IPS DF 19.7 (cell line): ENCODE measurements at regions not wholly inside any gene's neighbourhood (a gene's known extent, or its start where the extent isn't known, plus 50 kb on each side); places are given as distances from the start of the nearest gene placed in this dataset.
"Not testable (repeated sequence)": the region's sequence is repeated elsewhere in the genome, so short reads cannot be mapped to it uniquely, and the experiment has no call there.

Source experiments
- DNase-seq: peaks from one replicate; pipeline ENCODE4 v3.0.0-alpha.2; 2013; ENCODE audit warnings: low read depth, low spot score

DNA sequence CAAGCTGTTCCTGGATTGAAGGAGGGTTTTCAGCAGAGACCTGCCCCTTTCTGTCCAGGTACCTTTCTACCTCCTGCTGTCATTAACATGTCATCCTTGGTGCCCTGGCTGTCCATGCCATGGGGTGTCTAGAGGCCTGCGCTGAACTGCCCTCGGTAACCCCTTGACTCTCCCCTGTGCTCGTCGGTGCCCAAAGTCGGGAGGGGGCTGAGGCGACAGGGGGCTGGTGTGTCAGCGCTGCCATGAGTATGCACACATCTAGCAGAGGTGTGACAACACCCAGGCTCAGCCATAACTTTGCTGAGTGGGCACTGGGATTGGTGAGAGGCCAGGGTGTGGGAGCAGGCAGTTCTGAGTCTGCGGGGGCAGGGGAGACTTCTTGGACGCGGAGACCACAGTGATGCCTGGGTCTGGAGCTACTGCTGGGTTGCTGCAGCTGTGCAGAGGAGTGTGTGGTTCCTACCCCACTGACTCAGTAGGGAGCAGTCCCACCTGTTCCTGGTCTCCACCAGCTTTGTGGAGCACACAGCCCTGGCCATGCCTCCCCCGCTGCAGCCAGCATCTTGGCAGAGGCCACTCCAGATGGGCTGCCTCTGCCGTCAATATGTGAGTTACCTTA, 376.2 kb upstream of the SEMA3C start:
- DNase-seq = no peak

DNA sequence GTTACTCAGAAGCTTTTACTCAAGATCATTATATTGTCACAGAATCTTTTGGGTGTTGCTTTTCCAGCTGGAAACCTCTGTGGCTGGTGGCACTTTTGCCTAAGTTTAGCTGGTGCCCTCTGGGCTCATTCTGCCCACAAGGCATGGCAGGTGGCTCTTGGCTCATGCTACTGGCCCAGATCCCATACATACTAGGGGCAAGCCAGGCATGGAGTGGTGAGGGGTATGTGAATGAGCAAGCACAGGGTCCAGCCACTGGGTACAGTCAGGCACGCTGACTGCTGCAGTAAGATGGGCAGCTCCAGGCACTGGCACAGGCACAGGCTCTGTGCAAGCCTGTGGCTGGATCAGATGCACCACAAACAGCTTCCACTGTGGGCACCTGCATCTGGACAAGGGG, 375.0 kb upstream of the SEMA3C start:
- DNase-seq = no peak

DNA sequence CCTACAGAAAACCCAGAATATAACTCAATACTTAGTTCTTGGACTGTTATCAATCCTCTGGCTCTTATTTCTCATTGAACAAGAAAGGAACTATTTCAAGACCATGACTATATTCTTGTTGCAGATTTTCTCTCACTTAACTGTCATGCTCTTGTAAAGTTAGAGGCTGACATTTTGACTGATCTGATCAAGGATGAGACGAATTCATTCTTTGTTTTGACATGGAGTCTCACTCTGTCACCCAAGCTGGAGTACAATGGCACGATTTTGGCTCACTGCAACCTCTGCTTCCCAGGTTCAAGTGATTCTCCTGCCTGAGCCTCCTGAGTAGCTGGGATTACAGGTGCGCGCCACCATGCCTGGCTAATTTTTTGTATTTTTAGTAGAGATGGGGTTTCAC, 367.9 kb upstream of the SEMA3C start:
- DNase-seq = not testable (repeated sequence)

DNA sequence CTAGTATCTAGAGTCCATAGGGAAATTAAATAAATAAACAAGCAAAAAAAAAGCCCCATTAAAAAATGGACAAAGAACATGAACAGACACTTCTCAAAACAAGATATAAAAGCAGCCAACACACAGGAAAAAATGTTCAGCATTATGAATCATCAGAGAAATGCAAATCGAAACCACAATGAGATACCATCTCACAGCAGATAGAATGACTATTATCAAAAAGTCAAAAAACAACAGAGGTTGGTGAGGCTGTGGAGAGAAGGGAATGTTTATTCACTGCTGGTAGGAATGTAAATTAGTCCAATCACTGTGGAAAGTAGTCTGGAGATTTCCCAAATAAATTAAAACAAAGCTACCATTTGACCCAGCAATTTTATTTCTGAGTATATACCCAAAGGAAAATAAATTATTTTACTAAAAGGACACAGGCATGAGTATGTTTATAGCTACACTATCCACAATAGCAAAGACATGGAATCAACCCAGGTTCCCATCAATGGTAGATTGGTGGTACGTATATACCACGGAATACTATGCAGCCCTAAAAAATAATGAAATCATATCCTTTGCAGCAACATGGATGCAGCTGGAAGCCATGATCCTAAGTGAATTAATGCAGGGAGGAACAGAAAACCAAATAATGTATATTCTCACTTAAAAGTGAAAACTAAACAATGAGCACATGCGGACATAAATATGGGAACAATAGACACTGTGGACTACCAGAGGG, 366.5 kb upstream of the SEMA3C start:
- no peak for DNase-seq

DNA sequence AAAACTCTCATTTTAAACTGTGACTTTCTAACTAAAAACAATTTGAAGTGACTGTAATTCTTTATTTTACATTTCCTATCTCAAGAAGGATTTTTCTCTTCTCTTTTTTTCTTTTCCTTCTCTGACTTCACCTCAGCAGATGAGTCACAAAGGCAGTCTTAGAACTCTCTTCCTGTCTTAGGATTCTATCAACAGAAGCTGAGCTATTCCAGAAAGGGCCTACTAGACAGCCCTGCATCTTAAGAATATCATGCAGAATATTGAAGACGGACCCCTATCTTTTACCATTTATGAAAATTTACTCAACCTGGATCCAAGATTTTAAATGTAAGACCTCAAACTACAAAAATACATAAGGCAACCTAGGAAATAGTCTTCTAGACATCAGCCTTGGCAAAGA, 365.7 kb upstream of the SEMA3C start:
- no peak for DNase-seq

DNA sequence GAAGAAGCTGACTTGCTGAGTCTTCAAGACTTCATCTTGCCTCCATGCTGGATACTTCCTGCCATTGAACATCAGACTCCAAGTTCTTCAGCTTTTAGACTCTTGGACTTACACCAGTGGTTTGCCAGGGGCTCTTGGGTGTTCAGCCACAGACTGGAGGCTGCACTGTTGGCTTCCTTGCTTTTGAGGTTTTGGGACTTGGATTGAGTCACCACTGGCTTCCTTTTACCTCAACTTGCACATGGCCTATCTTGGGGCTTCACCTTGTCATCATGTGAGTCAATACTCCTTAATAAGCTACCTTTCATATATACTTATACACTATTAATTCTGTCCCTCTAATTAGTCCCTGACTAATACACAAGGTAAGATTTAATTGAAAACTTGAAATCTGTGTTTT, 361.7 kb upstream of the SEMA3C start:
- no peak for DNase-seq

DNA sequence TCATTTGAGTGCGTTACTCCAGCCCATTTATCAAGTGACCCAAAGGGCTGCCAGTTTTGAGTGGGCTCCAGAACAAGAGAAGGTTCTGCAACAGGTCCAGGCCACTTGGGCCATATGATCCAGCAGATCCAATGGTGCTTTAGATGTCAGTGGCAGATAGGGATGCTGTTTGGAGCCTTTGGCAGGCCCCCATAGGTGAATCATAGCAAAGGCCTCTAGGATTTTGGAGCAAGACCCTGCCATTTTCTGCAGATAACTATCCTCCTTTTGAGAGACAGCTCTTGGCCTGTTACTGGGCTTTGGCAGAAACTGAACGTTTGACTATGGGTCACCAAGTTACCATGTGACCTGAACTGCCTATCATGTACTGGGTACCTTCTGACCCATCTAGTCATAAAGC, 358.8 kb upstream of the SEMA3C start:
- DNase-seq = no peak

DNA sequence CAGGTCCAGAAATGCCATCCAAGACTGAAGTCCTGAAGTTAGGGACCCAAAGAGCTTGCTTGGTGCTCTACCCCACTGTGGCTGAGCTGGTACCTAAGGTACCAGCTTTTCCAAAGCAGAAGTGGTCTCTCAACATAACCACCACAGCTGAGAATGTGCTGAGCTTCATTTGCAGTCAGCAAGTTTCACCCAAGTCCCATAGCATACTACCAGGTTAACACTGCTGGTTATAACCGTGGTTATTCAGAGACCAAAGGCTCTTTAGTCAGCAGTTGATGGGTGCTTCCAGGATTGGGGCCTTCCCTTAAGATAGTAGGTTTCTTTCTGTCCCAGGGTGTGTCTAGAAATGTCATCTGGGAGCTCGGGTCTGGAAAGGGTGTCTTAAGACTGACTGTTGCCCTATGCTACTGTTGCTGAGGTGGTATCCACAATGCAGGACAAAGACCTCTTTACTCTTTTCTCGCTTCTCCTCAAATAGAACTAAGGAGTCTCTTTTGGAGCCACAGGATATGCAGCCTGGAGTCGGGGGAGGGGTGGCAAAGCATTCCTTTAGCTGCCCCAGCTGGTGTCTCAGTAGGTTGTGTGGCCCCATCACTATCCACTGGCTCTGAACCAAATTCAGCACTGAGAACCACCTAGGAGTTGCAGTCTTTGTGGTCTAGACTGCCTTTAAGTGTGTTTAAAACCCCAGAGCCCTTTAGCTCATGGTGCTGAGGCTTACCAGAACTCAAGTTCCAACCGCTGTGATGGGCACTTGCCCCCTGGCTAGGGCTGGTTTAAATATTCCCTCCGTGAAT, 354.9 kb upstream of the SEMA3C start:
- no peak for DNase-seq

DNA sequence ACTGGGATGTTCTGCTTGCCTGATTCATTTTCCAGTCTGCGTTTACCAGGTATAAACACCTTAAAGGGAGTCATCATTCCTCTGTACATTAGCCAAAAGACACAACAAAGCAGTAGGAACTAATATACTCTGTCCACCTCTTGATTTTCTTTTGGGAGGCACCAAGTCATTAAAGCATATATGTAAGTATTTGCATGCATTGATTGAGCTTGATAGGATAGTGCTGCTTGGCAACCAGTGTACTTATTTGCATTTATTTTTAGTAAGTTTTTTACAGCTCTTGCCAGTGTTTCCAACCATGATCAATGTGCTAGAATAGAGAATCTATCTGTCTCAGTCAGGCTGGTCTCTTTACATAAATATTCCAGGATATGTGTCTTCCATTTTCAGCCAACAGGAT, 353.3 kb upstream of the SEMA3C start:
- no peak for DNase-seq

DNA sequence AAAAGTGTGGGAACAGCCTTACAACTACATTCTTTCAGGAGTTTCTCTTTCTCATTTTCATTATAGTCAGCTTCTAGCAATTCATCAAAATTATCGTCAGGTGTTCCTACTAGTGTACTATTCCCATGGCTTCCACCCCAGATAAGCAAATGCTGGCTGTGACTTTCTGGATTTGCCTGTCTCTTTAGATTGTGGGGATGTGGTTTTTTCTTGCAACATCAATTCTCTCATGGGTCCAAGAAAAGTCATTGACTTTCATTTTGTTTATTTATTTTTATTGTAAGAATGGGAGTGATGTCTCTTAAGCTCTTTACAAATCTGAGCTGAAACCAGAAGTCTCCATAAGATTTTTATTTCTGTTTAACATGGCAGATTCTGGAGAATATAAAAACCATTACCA, 349.7 kb upstream of the SEMA3C start:
- DNase-seq = no peak

DNA sequence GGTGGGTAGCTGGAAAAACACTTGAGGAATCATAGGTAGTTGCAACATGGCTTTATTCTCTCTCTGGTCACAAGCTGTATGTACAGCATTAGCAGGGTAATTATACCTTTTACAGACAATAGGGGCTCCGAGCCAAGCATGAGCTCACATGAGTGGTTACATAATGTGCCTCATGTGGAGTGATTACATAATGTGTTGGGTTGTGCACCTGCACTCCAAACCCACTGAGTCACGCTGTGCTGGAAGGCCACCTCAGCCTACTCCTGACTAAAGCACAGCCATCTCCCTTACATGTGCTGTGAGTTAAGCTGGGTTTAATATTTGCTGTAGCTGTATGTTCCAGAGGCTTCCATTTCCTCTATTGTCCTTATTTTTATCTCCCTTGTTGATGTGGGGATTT, 348.7 kb upstream of the SEMA3C start:
- no peak for DNase-seq

DNA sequence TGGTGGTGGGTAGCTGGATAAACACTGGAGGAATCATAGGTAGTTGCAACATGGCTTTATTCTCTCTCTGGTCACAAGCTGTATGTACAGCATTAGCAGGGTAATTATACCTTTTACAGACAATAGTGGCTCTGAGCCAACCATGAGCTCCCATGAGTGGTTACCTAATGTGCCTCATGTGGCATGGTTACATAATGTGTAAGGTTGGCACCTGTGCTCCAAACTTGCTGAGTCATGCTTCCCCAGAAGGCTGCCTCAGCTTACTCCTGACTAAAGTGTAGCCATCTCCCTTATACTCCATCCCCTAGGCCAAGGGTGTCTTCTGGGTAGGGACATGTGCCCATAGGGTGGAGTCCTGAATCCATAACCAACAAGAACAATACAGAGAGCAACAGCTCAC, 345.3 kb upstream of the SEMA3C start:
- DNase-seq = no peak

DNA sequence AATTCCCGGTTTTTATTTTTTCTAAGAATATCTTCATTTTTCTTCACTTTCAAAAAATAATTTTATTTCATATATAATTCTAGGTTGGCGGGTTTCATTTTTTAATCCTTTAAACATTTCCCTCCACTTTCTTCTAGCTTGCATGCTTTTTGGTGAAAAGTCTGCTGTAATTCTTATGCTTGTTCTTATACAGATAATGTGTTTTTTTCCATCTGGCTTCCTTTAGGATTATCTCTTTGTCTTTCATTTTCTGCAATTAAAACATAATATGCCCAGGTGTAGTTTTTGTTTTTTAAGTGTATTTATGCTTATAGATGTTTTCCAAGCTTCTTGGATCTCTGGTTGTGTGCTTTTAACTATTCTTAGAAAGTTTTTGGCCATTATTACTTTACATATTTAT, 341.3 kb upstream of the SEMA3C start:
- no peak for DNase-seq

DNA sequence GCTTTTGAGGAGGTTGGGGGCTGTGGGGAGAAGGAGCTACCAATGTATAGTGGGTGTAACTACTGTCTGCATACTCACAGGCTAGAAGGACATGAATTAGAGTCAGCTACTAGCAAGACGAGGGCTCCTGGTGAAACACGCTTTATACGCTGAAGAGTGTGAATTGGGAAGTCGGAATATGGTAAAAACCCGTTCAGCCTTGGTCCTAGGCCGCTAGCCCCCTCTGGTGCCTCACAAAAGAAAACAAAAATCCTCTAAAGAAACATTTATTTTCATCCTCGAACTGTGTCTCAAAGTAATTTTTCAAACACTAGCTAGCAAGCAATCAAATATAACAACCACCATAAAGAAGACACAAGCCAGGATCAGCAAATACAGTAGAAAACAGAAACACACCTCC, 338.1 kb upstream of the SEMA3C start:
- no peak for DNase-seq

DNA sequence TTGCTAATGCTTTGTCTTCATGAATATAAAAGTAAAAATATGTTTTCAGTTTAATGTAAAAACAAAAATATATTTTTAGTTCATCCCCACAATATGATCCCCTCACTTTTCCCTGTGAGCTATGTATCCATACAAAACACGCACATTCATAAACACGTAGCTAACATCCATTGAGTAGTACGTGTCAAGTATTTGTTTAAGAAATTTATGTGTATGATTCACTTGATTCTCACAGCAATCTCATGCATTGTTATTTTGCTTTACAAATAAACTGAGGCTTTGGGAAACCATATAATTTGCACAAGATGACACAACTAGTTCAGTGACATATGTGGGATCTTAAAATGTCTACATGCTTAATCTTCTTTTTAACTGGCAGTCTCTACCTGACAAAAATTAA, 329.6 kb upstream of the SEMA3C start:
- DNase-seq = no peak

DNA sequence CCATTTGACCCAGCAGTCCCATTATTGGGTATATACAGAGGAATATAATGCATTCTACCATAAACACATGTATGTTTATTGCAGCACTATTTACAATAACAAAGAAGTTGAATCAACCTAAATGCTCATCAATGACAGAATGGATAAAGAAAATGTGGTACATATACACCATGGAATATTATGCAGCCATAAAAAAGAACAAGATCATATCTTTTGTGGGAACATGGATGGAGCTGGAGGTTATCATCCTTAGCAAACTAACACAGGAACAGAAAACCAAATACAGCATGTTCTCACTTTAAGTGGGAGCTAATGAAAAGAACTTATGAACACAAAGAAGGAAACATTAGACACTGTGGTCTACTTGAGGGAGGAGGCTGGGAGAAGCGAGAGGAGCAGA, 328.5 kb upstream of the SEMA3C start:
- not testable (repeated sequence) for DNase-seq

DNA sequence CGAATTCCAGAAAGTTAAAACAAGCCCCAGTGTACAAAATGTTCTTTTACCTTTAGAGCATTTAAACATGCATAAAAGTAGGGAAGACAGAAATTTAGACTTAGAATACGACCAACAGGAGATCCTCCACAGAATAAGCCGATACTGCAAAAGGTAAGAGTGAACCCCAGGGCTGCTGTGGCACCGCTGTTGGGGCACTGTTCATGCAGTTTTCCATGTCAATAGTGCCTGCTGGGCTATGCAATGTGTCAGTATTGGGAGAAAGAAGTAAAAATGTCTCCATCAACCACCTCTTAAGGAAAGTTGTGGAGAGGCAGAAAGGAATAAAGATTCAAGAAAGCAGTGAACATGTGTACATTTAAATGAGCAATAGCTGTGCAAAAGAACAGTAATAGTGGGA, 326.5 kb upstream of the SEMA3C start:
- DNase-seq = no peak

DNA sequence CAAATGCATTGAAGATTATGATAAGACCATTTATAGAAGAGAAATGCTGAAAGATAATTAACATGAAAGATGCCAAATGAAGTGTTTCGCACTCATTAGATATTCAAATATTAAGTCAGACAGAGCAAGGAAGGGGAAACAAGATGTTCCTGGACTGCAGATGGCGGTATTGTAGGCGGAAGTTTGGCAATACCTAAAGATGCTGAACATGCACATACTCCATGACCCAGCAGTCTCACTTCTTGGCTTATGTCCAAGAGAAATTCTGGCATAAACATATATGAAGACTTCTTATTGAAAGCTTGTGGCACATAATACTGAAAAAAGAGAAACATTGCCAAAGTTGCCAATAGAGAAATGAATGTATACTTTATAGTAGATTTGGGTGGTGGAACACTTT, 325.4 kb upstream of the SEMA3C start:
- no peak for DNase-seq

DNA sequence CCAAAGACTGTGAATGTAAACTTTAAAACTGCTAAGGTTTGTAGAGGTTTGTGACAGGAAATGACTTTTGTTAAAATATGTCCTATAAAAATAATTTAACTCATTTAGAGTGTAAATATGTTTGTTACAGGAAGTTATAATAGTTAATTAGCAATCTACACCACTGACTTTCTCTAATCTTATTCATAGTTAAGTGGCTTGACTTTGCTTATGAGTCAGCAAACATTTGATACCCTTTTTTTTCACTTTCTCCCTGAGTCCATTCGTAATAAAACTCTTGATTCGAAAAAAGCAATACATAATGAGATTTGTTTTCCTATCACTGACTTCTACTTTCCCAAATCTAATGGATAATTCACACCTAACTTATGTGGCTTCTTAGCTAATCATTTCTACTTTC, 317.7 kb upstream of the SEMA3C start:
- DNase-seq = no peak

DNA sequence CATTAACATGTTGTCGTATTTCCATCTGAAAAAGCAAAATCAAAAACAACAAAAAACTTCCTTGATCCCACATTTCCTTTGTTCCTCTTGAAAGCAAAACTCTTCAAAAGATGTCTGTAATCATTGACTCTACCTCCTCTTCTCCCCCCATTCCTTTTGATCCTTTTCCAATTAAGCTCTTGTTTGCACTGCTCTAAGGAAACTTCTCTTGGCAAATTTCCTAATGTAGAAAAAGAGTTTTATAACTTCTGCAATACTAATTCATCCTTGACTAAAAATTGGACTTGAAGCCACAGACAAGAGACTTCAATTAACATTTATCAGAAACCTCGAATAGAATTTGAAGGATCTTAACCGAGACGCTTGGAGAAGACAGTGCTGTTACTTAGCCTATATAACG, 317.1 kb upstream of the SEMA3C start:
- no peak for DNase-seq

DNA sequence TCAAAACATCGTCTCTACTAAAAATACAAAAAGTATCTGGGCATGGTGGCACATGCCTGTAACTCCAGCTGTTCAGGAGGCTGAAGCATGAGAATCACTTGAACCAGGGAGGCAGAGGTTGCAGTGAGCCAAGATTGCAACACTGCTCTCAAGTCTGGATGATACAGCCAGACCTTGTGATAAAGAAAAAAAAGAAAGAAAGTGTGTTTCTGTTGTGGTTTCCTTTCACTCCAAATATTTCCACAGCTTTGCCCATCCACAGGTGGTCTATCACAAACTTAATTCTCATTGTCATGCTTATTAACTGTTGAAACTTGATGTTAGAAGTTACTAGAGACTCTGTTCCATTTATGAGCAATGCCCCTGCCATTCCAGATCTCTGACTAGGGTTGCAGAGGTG, 316.0 kb upstream of the SEMA3C start:
- DNase-seq = no peak

DNA sequence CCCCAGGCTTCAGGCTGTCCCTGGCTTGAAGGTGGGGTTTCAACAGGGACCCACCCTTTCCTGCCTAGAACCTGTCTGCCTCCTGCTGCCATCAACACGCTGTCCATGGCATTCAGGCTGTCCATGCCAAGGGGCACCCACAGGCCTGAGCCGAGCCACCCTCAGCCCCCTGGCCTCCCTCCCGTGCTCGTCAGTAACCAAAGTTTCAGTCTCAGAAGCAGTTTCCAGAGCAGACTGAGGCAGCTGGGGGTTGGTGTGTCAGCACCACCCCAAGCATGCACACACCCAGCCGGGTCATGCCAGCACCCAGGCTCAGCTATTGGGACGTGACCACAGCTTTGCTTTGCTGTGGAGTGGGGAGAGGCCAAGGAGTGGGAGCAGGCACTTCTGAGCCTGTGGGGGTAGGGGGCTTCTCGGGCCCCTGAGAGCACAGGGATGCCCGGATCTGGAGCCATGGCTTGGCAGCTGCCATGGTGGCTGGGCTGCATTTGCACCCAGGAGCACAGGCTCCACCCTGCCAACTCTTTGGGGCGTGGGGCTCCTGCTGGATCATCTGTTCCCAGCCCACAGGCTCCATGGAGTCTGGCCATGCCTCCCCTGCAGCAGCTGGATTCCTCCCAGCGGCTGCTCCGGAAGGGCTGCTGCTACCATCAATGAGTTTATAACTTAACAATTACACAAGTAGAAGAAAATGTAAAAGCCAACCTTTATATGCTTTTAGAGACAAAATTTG, 314.5 kb upstream of the SEMA3C start:
- no peak for DNase-seq
